ENCODE measurements at regions not wholly inside any gene's neighbourhood (a gene's known extent, or its start where the extent isn't known, plus 50 kb on each side); places are given as distances from the start of the nearest gene placed in this dataset.

GRCh38 chr2:204012072-204012653 is 75.6 kb downstream of the ICOS start:
- peak; percentile 4 to 41 for DNase-seq

- no peak for DNase-seq
These were observed 78.7 kb downstream of the ICOS start for GRCh38 chr2:204015118-204015843.

GRCh38 chr2:204018717-204019116 is 82.2 kb downstream of the ICOS start:
- DNase-seq = no peak

GRCh38 chr2:204019572-204020501 is 83.3 kb downstream of the ICOS start:
- DNase-seq = no peak

GRCh38 chr2:204021290-204022081 is 84.9 kb downstream of the ICOS start:
- no peak for DNase-seq

GRCh38 chr2:204022550-204022949 is 86.0 kb downstream of the ICOS start:
- DNase-seq = no peak

- DNase-seq = no peak
These were observed 86.5 kb downstream of the ICOS start for GRCh38 chr2:204023088-204023487.

- peak in 1 of 2 donors; percentile 62 for DNase-seq
These were observed 87.9 kb downstream of the ICOS start for GRCh38 chr2:204024503-204024902.

- no peak for DNase-seq
These were observed 88.4 kb downstream of the ICOS start for GRCh38 chr2:204024906-204025475.

GRCh38 chr2:204026294-204026693 is 89.7 kb downstream of the ICOS start:
- DNase-seq = no peak

- DNase-seq = no peak
These were observed 90.5 kb downstream of the ICOS start for GRCh38 chr2:204027091-204027490.

- no peak for DNase-seq
These were observed 93.8 kb downstream of the ICOS start for GRCh38 chr2:204030322-204030721.

GRCh38 chr2:204031056-204031455 is 94.5 kb downstream of the ICOS start:
- no peak for DNase-seq

- peak in 1 of 2 donors; percentile 21 for DNase-seq
These were observed 95.7 kb downstream of the ICOS start for GRCh38 chr2:204032301-204032700.

GRCh38 chr2:204033611-204034495 is 97.3 kb downstream of the ICOS start:
- no peak for DNase-seq

- no peak for DNase-seq
These were observed 100.1 kb downstream of the ICOS start for GRCh38 chr2:204036706-204037105.

GRCh38 chr2:204037286-204037685 is 100.7 kb downstream of the ICOS start:
- DNase-seq = no peak

- no peak for DNase-seq
These were observed 102.8 kb downstream of the ICOS start for GRCh38 chr2:204039298-204039838.

GRCh38 chr2:204040016-204040415 is 103.5 kb downstream of the ICOS start:
- DNase-seq = no peak

GRCh38 chr2:204042401-204042800 is 105.8 kb downstream of the ICOS start:
- DNase-seq = no peak

- no peak for DNase-seq
These were observed 109.6 kb downstream of the ICOS start for GRCh38 chr2:204046145-204046544.

All from hippocampal formation (tissue), 2 donors.